GM12872 (cell line): ENCODE measurements at regions not wholly inside any gene's neighbourhood (a gene's known extent, or its start where the extent isn't known, plus 50 kb on each side); places are given as distances from the start of the nearest gene placed in this dataset.

Source experiments
- TF ChIP-seq, protein P1 (sequence below): IDR thresholded peaks from 3 replicates; pipeline ENCODE4 v1.5.1; 2011; ENCODE audit warnings: low read depth, mild to moderate bottlenecking, low read length, moderate library complexity; ENCODE audit not compliant: insufficient read depth

DNA sequence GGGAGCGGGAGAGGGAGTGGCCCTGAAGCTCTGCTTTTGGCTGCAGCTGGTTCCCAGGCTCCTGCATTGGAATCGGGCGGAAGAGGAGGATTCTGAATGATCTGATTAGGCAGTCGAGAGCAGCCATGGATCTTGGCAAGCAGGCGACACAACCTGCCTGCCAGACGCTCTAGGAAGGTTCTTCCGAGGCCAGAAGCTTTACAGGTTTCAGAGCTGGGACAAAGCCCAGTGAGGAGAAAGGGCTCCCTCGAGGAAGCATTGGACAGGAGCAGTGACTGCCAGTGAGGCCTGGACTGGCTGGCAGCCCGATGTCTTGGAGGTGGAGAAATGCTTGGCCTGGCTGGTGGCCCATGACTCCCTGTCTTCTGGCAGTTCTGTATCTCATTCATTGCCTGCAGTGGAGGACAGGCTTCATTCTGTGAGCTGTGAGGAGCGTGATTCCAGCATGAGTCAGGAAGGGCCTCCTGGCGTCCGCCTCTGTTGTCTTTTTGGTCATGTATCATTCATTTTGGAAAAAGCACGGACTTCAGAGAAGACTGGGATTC is 132.7 kb upstream of the IPO9 start:
- TF ChIP-seq, protein P1, sequence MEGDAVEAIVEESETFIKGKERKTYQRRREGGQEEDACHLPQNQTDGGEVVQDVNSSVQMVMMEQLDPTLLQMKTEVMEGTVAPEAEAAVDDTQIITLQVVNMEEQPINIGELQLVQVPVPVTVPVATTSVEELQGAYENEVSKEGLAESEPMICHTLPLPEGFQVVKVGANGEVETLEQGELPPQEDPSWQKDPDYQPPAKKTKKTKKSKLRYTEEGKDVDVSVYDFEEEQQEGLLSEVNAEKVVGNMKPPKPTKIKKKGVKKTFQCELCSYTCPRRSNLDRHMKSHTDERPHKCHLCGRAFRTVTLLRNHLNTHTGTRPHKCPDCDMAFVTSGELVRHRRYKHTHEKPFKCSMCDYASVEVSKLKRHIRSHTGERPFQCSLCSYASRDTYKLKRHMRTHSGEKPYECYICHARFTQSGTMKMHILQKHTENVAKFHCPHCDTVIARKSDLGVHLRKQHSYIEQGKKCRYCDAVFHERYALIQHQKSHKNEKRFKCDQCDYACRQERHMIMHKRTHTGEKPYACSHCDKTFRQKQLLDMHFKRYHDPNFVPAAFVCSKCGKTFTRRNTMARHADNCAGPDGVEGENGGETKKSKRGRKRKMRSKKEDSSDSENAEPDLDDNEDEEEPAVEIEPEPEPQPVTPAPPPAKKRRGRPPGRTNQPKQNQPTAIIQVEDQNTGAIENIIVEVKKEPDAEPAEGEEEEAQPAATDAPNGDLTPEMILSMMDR = no peak

DNA sequence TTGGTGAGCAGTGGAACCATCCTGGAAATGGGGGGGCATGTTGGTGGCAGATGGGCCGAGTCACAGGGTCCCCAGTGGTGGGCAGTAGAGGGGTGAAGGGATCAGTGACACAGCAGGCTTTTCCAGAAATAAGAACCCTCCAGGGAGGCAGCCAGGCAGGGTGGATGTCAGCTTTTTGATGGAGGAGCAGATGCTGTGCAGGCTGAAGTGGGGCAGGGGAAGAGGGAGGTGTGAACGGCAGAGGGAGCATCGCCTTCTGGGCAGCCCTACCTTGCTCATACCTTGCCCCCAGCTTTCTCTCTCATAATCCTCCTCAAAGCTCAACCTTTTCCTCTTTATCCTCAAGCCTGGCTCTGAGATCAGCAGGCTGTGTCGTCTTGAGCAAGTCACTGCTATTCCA is 131.8 kb upstream of the IPO9 start:
- TF ChIP-seq, protein P1 = no peak

DNA sequence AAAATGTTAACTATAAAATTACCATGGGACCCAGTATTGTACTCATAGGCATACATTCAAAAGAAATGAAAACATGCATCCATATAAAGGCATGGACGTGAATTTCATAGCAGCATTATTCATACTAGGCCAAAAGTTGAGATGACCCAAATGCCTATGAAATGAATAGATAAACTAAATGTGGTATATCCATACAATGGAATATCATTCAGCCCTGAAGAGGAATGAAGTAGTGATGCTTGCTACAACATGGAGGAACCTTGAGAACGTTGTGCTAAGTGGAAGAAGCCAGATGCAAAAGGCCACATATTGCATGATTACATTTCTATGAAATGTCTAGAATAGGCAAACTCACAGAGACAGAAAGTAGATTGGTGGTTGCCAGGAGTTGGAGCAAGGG is 127.1 kb upstream of the IPO9 start:
- TF ChIP-seq, protein P1 = no peak

DNA sequence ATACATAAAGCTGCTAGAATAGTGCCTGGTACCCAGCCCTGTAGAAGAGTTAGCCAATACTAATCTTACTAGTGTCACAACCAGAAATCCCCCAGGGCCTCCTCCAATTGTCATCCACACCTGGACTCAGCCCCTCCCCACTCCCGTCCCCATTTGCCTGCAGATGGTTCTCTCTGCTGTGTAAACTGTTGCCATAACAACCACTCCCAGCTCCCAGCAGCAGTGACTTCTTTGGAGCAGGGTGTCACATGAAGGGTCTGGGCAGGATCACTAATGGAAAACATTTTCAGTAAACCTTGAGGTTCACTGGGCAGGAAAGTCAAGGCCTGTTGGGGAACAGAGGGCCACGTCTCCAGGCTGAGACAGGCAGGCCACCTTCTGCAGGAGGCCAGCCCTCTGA is 126.0 kb upstream of the IPO9 start:
- TF ChIP-seq, protein P1 = no peak

DNA sequence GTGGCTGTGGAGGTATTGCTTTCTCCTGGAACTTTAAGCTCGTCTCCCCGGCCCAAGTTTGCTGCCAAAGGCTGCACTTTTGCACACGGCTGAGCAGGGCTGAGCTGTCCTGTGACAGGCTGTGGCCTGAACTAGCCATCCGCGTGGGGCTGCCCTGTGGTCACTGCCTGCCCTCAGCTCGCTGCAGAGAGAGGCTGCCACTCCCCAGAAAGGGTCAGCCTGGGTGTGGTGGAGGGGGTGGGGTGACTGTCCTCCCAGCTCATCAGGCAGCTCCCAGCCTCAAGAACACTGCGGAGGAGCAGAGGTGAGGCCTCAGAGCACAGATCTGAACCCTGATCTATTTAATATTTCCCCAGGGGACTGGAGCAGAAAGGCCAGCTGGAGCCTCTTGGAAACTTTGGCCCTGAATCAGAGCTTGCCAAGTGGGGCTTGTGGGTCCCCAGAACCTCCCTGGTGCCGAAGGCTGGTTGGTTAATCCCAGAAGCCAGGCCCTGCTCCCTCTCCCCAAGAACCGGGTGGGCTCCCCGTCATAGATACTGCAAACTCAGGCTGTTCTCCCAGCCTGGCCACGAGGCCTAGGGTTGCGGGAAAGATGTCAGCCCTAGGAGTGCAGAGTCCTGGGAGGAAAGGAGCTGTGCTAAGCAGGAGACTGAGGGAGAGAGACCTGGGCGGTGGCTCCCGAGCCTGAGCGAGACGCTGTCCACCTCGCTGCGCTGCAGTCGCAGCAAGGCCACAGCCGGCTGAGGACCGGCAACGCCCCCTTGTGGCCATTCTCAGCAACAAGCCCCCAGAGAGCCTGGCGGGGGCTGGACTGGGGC is 125.1 kb upstream of the IPO9 start:
- TF ChIP-seq, protein P1 = peak; percentile 95

DNA sequence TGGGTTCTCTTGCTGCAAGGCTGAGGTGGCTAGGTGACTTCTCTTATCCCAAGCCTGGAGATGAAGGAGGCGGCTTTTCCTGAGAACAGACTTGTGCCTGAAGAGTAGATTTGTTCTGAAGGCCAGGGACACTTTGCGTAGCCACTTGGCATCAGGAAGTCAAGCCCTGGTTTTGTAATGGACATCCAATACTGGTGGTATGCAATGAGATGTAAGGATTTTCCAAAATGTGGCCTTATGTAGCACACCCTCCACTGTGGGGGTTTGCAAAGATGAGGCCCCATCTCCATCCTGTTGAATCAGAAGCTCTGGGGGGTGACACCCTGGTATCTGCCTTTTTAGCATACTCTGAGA is 124.5 kb upstream of the IPO9 start:
- TF ChIP-seq, protein P1 = no peak

DNA sequence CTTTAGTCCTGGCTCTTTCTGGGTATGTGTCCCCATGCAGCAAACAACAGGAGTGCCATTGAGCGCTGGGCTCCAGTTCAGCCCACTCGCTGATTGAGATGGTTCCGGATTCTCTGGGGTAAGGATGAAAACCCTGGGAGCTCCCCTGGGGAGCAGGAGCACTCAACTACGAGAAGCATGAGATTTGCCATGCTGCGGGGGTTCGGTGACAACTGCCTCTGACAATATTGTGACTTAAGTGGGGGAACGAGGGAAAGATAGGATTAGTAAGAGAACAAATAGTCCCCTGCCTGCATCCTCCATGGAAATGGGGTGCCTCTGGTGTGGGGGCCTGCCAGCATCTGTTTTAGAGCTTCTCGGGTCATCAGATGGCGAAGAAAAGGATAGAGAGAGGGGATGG is 123.6 kb upstream of the IPO9 start:
- TF ChIP-seq, protein P1 = no peak
